ENCODE measurements at regions not wholly inside any gene's neighbourhood (a gene's known extent, or its start where the extent isn't known, plus 50 kb on each side); places are given as distances from the start of the nearest gene placed in this dataset.

GRCh38 chr9:95570150-95570549, 53.4 kb upstream of the PTCH1 start:
- Histone ChIP-seq H3K4me1 (ENCODE audit: insufficient read depth, low read length) (no peaks in the 10 kb centered on the region), H3K36me3 (replicated peaks in 1 of 2; ENCODE audit: control insufficient read depth in 1 of 2, insufficient read depth in 2 of 2, low read length in 2 of 2) (no peaks in the 10 kb centered on the region), H2AFZ (ENCODE audit: low read length) (no peak overlapping the region), H3K27me3 (ENCODE audit: control insufficient read depth in 1 of 2, insufficient read depth in 2 of 2, low read length in 2 of 2) (peaks cover 4 to 19% of the 10 kb centered on the region in 2 experiments; a peak in 2 of 5 replicates), H3K79me2 (ENCODE audit: insufficient read depth, low read length) (no peaks in the 10 kb centered on the region), H3K9ac (ENCODE audit: insufficient read depth, low read depth, low read length) (no peak overlapping the region), H3K27ac (ENCODE audit: extremely low read length, insufficient read depth, low read length) (no peak overlapping the region), H3K9me3 (ENCODE audit: low read length) (no peaks in the 10 kb centered on the region), H4K20me1 (ENCODE audit: insufficient read depth, low read length) (no peaks in the 10 kb centered on the region), H3K4me2 (ENCODE audit: low read depth, low read length) (no peak overlapping the region), H3K4me3 (replicated peaks in 1 of 3; ENCODE audit: insufficient read depth in 1 of 3, low read depth in 2 of 3, low read length in 3 of 3) (no peak overlapping the region)
- intact Hi-C loops (cut with micrococcal nuclease; ENCODE audit: unreplicated experiment): no loop called here
- 61% methylated on average over 16 of the region's 22 CpGs for WGBS (ENCODE audit: low lambda C conversion rate)
- TF ChIP-seq CENPT (CRISPR knock-in tag; IDR thresholded peaks at IDR 0.05; ENCODE audit: low read depth): no peak
- no peak for TF ChIP-seq HOXA3 (CRISPR knock-in tag; IDR thresholded peaks at IDR 0.05)
- no peak for TF ChIP-seq PAWR (CRISPR knock-in tag; IDR thresholded peaks at IDR 0.05; ENCODE audit: borderline replicate concordance)
- no peak for TF ChIP-seq TMF1 (CRISPR knock-in tag; IDR thresholded peaks at IDR 0.05; ENCODE audit: low read depth)
- no peak for TF ChIP-seq TCF7 (IDR thresholded peaks at IDR 0.05; ENCODE audit: low read depth)
- TF ChIP-seq KDM6A (CRISPR knock-in tag; IDR thresholded peaks at IDR 0.05; ENCODE audit: low read depth): no peak
- no peak for TF ChIP-seq TOE1 (CRISPR knock-in tag; IDR thresholded peaks at IDR 0.05)
- TF ChIP-seq ATRX (CRISPR knock-in tag; IDR thresholded peaks at IDR 0.05; ENCODE audit: borderline replicate concordance): no peak
- no peak for TF ChIP-seq TBX2 (CRISPR knock-in tag; IDR thresholded peaks at IDR 0.05; ENCODE audit: borderline replicate concordance)
- no peak for TF ChIP-seq ZNF781 (CRISPR knock-in tag; IDR thresholded peaks at IDR 0.05; ENCODE audit: borderline replicate concordance, not compliant biosample characterization)
- TF ChIP-seq THAP7 (CRISPR knock-in tag; IDR thresholded peaks at IDR 0.05): no peak
- no peak for TF ChIP-seq HIVEP1 (CRISPR knock-in tag; IDR thresholded peaks at IDR 0.05)
- TF ChIP-seq ELF3 (CRISPR knock-in tag; IDR thresholded peaks at IDR 0.05): no peak
- TF ChIP-seq ZBTB7B (CRISPR knock-in tag; IDR thresholded peaks at IDR 0.05): no peak
- TF ChIP-seq ZNF614 (CRISPR knock-in tag; IDR thresholded peaks at IDR 0.05; ENCODE audit: borderline replicate concordance): no peak
- TF ChIP-seq ZNF766 (CRISPR knock-in tag; IDR thresholded peaks at IDR 0.05; ENCODE audit: borderline replicate concordance): no peak
- BruUV-seq (replicated peaks): no TSS peak
- DNase-seq (ENCODE audit: low spot score): no peak
- no peak for FAIRE-seq
- in situ Hi-C loops (cut with HindIII; ENCODE audit: extremely low pct_ligation_motif_present, low pct_unique_long_range_greater_than_20kb): no loop called here
- ATAC-seq: no peak
- ChIA-PET POLR2A (no interaction called here), CTCF (ENCODE audit: low intra/inter-chr PET ratio, low total read pairs) (no interaction called here)

Measured in HepG2 (cell line).